ENCODE measurements at regions not wholly inside any gene's neighbourhood (a gene's known extent, or its start where the extent isn't known, plus 50 kb on each side); places are given as distances from the start of the nearest gene placed in this dataset.

DNA sequence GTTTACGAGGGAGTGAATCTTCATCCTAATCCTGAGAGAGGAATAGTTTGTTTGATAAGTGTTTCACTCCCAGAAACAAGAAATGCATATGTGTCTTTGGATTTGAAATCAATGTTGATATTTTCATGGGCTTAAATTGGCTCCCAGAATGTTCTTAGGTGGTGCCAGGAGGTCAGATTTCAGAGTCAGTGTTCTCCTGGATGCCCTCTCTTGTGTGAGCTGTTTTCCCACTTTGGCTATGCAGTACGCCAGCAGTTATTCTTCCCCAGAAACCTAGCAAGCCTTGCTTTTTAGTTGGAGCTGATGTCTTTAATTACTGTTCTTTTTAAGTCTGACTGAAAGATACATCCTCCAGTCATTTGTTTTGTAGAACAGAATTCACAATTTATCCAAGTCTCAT lies 291.4 kb downstream of the DNAJB9 start:
- H2BK120ac ChIP-seq (ENCODE audit: low read depth, low read length) = no peak overlapping the region
- H3K4me2 ChIP-seq (ENCODE audit: low read depth, low read length) = no peak overlapping the region
- no peak overlapping the region for H3K23ac ChIP-seq (ENCODE audit: low read depth, low read length)
- in situ Hi-C loops (cut with MboI; ENCODE audit: low sequenced_read_pairs) = no loop called here
- H3K9me1 ChIP-seq (ENCODE audit: insufficient read depth, low read length) = no peaks in the 10 kb centered on the region
- no peak overlapping the region for H3K14ac ChIP-seq (replicated peaks; ENCODE audit: low read depth, low read length)
- no peak overlapping the region for H2BK15ac ChIP-seq (ENCODE audit: low read depth, low read length)
- H3K79me1 ChIP-seq (ENCODE audit: low read depth in 1 of 2, low read length in 2 of 2) = no peaks in the 10 kb centered on the region
- no peak overlapping the region for H2AK5ac ChIP-seq (ENCODE audit: low read depth, low read length)
- no peak overlapping the region for H2AK9ac ChIP-seq (replicated peaks; ENCODE audit: low read depth, low read length, poor library complexity)
- H2BK5ac ChIP-seq (ENCODE audit: low read depth, low read length, poor library complexity, severe bottlenecking) = no peak overlapping the region
- no peak overlapping the region for H3K56ac ChIP-seq (ENCODE audit: extremely low read depth, insufficient read depth, low read length)
- ATAC-seq (ENCODE audit: low read depth) = no peak
- no peak overlapping the region for H3K4ac ChIP-seq (ENCODE audit: low read depth, low read length)
- no peak overlapping the region for H3K27ac ChIP-seq (ENCODE audit: insufficient read depth, low read length)
- H2AFZ ChIP-seq (replicated peaks; ENCODE audit: low read length, poor library complexity) = no peak overlapping the region
- H4K8ac ChIP-seq (ENCODE audit: low read depth in 2 of 2, low read length in 2 of 2) = no peak overlapping the region
- no peak overlapping the region for H3K18ac ChIP-seq (ENCODE audit: low read depth, low read length)
- ChIA-PET CTCF (no interaction called here), POLR2A (ENCODE audit: unreplicated experiment) (no interaction called here)
- no peaks in the 10 kb centered on the region for H4K20me1 ChIP-seq (ENCODE audit: insufficient read depth, low read length)
- no peak for TF ChIP-seq CHD1 (IDR thresholded peaks at IDR 0.05; ENCODE audit: low read depth, low read length)
- no peak for TF ChIP-seq MAFK (IDR thresholded peaks at IDR 0.05; ENCODE audit: low read depth, low read length)
- no peak for TF ChIP-seq BHLHE40 (IDR thresholded peaks at IDR 0.05; ENCODE audit: low read depth, low read length)
- no peak for TF ChIP-seq RCOR1 (IDR thresholded peaks at IDR 0.05; ENCODE audit: insufficient replicate concordance, low read length)
- no peak for TF ChIP-seq SMC3 (IDR thresholded peaks at IDR 0.05; ENCODE audit: low read depth, low read length)
- TF ChIP-seq POLR2A (IDR thresholded peaks at IDR 0.05; ENCODE audit: low read depth, low read length) = no peak
- TF ChIP-seq MXI1 (IDR thresholded peaks at IDR 0.05; ENCODE audit: borderline replicate concordance, low read depth, low read length) = no peak
- no peak for TF ChIP-seq RFX5 (IDR thresholded peaks at IDR 0.05; ENCODE audit: low read depth, low read length)
- TF ChIP-seq, protein P1, sequence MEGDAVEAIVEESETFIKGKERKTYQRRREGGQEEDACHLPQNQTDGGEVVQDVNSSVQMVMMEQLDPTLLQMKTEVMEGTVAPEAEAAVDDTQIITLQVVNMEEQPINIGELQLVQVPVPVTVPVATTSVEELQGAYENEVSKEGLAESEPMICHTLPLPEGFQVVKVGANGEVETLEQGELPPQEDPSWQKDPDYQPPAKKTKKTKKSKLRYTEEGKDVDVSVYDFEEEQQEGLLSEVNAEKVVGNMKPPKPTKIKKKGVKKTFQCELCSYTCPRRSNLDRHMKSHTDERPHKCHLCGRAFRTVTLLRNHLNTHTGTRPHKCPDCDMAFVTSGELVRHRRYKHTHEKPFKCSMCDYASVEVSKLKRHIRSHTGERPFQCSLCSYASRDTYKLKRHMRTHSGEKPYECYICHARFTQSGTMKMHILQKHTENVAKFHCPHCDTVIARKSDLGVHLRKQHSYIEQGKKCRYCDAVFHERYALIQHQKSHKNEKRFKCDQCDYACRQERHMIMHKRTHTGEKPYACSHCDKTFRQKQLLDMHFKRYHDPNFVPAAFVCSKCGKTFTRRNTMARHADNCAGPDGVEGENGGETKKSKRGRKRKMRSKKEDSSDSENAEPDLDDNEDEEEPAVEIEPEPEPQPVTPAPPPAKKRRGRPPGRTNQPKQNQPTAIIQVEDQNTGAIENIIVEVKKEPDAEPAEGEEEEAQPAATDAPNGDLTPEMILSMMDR (conservative IDR thresholded peaks at IDR 0.05; ENCODE audit: low read depth, low read length) = no peak
- TF ChIP-seq, protein P2, sequence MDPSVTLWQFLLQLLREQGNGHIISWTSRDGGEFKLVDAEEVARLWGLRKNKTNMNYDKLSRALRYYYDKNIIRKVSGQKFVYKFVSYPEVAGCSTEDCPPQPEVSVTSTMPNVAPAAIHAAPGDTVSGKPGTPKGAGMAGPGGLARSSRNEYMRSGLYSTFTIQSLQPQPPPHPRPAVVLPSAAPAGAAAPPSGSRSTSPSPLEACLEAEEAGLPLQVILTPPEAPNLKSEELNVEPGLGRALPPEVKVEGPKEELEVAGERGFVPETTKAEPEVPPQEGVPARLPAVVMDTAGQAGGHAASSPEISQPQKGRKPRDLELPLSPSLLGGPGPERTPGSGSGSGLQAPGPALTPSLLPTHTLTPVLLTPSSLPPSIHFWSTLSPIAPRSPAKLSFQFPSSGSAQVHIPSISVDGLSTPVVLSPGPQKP (IDR thresholded peaks at IDR 0.05; ENCODE audit: borderline replicate concordance, low read depth, low read length) = no peak
- TF ChIP-seq, protein P3, sequence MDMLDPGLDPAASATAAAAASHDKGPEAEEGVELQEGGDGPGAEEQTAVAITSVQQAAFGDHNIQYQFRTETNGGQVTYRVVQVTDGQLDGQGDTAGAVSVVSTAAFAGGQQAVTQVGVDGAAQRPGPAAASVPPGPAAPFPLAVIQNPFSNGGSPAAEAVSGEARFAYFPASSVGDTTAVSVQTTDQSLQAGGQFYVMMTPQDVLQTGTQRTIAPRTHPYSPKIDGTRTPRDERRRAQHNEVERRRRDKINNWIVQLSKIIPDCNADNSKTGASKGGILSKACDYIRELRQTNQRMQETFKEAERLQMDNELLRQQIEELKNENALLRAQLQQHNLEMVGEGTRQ (IDR thresholded peaks at IDR 0.05; ENCODE audit: low read depth, low read length) = no peak
- TF ChIP-seq RAD21 (IDR thresholded peaks at IDR 0.05; ENCODE audit: low read length) = no peak
- no peak for TF ChIP-seq FOS (IDR thresholded peaks at IDR 0.05; ENCODE audit: low read depth, low read length)
- TF ChIP-seq MAZ (IDR thresholded peaks at IDR 0.05; ENCODE audit: borderline replicate concordance, low read depth, low read length) = no peak
- TF ChIP-seq NFE2L2 (IDR thresholded peaks at IDR 0.05; ENCODE audit: low read depth, low read length) = no peak
- TF ChIP-seq CEBPB (IDR thresholded peaks at IDR 0.05; ENCODE audit: low read depth, low read length) = no peak
- no peak overlapping the region for H2BK20ac ChIP-seq (ENCODE audit: low read depth, low read length)
- DNase-seq = no peak
- no peaks in the 10 kb centered on the region for H3K36me3 ChIP-seq (ENCODE audit: control insufficient read depth, insufficient read depth, low read length)
- dilution Hi-C loops (cut with HindIII; ENCODE audit: low sequenced_read_pairs, unreplicated experiment) = no loop called here
- H3K4me1 ChIP-seq (ENCODE audit: control insufficient read depth, insufficient read depth, low read length) = no peaks in the 10 kb centered on the region
- H3K9me3 ChIP-seq (ENCODE audit: control insufficient read depth, insufficient read depth, low read length) = peaks cover 10% of the 10 kb centered on the region
- H4K5ac ChIP-seq (ENCODE audit: low read depth, low read length) = no peak overlapping the region
- no peak overlapping the region for H3K4me3 ChIP-seq (ENCODE audit: insufficient read depth, low read depth, low read length)
- H3K9ac ChIP-seq (ENCODE audit: low read depth, low read length) = no peak overlapping the region
- intact Hi-C loops (cut with micrococcal nuclease) = no loop called here
- WGBS, 2 experiments (ENCODE audit: extremely low coverage in 2 of 2, insufficient read length in 1 of 2) = no CpG with 5 or more reads among the region's 2 CpGs
- BruUV-seq (replicated peaks) = no TSS peak
- H3K27me3 ChIP-seq (ENCODE audit: control insufficient read depth, insufficient read depth, low read length) = no peaks in the 10 kb centered on the region
- no peak overlapping the region for H4K91ac ChIP-seq (ENCODE audit: insufficient read depth, low read depth, low read length)
